Neural progenitor cell (in vitro differentiated cells): ENCODE measurements at regions not wholly inside any gene's neighbourhood (a gene's known extent, or its start where the extent isn't known, plus 50 kb on each side); places are given as distances from the start of the nearest gene placed in this dataset.

Experiments used
- DNase-seq: peaks from one replicate; pipeline ENCODE4 v3.0.0-alpha.2; 2016; ENCODE audit warnings: low spot score
- H2AFZ ChIP-seq: fragments of 200-600 bp; sonication (generic); replicated peaks from 2 replicates; pipeline ENCODE4 v1.6.1; 2016; ENCODE audit warnings: antibody characterized with exemption
- H3F3A ChIP-seq: fragments of 200-600 bp; sonication (generic); 2 replicates; pipeline ENCODE4 v1.6.1; 2016; ENCODE audit warnings: antibody characterized with exemption, low read depth
- H3K27ac ChIP-seq: fragments of 200-600 bp; sonication (generic); 2 replicates; pipeline ENCODE4 v1.5.1; 2016; ENCODE audit warnings: mild to moderate bottlenecking
- H3K27me3 ChIP-seq: fragments of 200-600 bp; sonication (generic); 2 replicates; pipeline ENCODE4 v1.6.1; 2016; ENCODE audit warnings: mild to moderate bottlenecking, moderate library complexity
- H3K36me3 ChIP-seq: fragments of 200-600 bp; sonication (generic); 2 replicates; pipeline ENCODE4 v1.5.1; 2016
- H3K4me1 ChIP-seq: fragments of 200-600 bp; sonication (generic); 2 replicates; pipeline ENCODE4 v1.6.1; 2016; ENCODE audit warnings: mixed run types
- H3K4me2 ChIP-seq: fragments of 200-600 bp; sonication (generic); 2 replicates; pipeline ENCODE4 v1.6.1; 2016
- H3K4me3 ChIP-seq: fragments of 200-600 bp; sonication (generic); 2 replicates; pipeline ENCODE4 v1.5.1; 2016
- H3K79me2 ChIP-seq: fragments of 200-600 bp; sonication (generic); 2 replicates; pipeline ENCODE4 v1.6.1; 2016; ENCODE audit warnings: low read depth
- H3K9ac ChIP-seq: fragments of 200-600 bp; sonication (generic); 2 replicates; pipeline ENCODE4 v1.6.1; 2016
- H3K9me3 ChIP-seq: fragments of 200-600 bp; sonication (generic); 2 replicates; pipeline ENCODE4 v1.5.1; 2016; ENCODE audit warnings: low read depth
- H4K20me1 ChIP-seq: fragments of 200-600 bp; sonication (generic); 2 replicates; pipeline ENCODE4 v1.6.1; 2016; ENCODE audit warnings: low read depth
- H3K27ac Mint-ChIP-seq: 3 replicates; pipeline ENCODE4 v1.8.0; 2021; ENCODE audit warnings: mixed read lengths
- H3K27me3 Mint-ChIP-seq: 2 replicates; pipeline ENCODE4 v1.8.0; 2022; ENCODE audit warnings: low read depth, mild to moderate bottlenecking, inconsistent platforms, moderate library complexity, mixed read lengths; ENCODE audit not compliant: insufficient read depth
- H3K36me3 Mint-ChIP-seq: 3 replicates; pipeline ENCODE4 v1.8.0; 2021; ENCODE audit warnings: mixed read lengths
- H3K4me1 Mint-ChIP-seq: 3 replicates; pipeline ENCODE4 v1.8.0; 2021; ENCODE audit warnings: mixed read lengths
- H3K4me3 Mint-ChIP-seq: 3 replicates; pipeline ENCODE4 v1.8.0; 2021; ENCODE audit warnings: mild to moderate bottlenecking, moderate library complexity, mixed read lengths
- H3K9me3 Mint-ChIP-seq: 3 replicates; pipeline ENCODE4 v1.8.0; 2020; ENCODE audit warnings: mixed read lengths
- EZH2 ChIP-seq: fragments of 200-600 bp; sonication (generic); IDR thresholded peaks from 2 replicates; pipeline ENCODE4 v1.6.1; 2017; ENCODE audit warnings: antibody characterized with exemption, mild to moderate bottlenecking, moderate library complexity
- EZH2phosphoT487 ChIP-seq: fragments of 200-600 bp; sonication (generic); IDR thresholded peaks from 2 replicates; pipeline ENCODE4 v1.6.1; 2017; ENCODE audit warnings: antibody characterized with exemption
- TF ChIP-seq, protein P1 (sequence below): fragments of 200-600 bp; sonication (generic); IDR thresholded peaks from 2 replicates; pipeline ENCODE4 v1.5.1; 2017; ENCODE audit warnings: antibody characterized with exemption, mild to moderate bottlenecking

DNA sequence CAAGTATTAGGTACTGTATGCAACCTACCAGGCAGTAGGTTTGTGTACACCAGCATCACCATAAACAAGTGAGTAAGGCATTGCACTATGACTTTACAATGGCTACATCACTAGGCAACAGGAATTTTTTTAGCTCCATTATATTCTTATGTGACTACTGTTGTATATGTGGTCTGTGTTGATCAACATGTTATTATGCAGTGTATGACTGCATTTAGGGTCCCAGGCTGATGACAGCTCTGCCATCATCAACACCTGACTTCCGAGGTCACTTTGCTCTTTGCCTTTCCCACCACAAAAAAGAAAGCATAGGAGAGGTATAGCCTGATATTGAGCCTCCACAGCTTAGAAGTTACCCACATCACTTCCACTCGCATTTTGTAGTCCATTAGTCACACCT lies 217.5 kb upstream of the PELI2 start:
- Mint-ChIP-seq H3K4me3 (no peak overlapping the region), H3K9me3 (no peaks in the 10 kb centered on the region), H3K27ac (no peak overlapping the region), H3K4me1 (peaks cover 26% of the 10 kb centered on the region), H3K27me3 (peaks cover 3% of the 10 kb centered on the region), H3K36me3 (no peaks in the 10 kb centered on the region)
- Histone ChIP-seq H3K36me3 (no peaks in the 10 kb centered on the region), H3K27ac (no peak overlapping the region), H3F3A (no peaks in the 10 kb centered on the region), H3K4me2 (no peak overlapping the region), H3K79me2 (no peaks in the 10 kb centered on the region), H2AFZ (no peak overlapping the region), H3K4me1 (peaks cover 4% of the 10 kb centered on the region), H4K20me1 (no peaks in the 10 kb centered on the region), H3K4me3 (no peak overlapping the region), H3K27me3 (no peaks in the 10 kb centered on the region), H3K9ac (no peak overlapping the region), H3K9me3 (no peaks in the 10 kb centered on the region)
- TF ChIP-seq EZH2phosphoT487, result no peak
- no peak for TF ChIP-seq EZH2
- TF ChIP-seq, protein P1, sequence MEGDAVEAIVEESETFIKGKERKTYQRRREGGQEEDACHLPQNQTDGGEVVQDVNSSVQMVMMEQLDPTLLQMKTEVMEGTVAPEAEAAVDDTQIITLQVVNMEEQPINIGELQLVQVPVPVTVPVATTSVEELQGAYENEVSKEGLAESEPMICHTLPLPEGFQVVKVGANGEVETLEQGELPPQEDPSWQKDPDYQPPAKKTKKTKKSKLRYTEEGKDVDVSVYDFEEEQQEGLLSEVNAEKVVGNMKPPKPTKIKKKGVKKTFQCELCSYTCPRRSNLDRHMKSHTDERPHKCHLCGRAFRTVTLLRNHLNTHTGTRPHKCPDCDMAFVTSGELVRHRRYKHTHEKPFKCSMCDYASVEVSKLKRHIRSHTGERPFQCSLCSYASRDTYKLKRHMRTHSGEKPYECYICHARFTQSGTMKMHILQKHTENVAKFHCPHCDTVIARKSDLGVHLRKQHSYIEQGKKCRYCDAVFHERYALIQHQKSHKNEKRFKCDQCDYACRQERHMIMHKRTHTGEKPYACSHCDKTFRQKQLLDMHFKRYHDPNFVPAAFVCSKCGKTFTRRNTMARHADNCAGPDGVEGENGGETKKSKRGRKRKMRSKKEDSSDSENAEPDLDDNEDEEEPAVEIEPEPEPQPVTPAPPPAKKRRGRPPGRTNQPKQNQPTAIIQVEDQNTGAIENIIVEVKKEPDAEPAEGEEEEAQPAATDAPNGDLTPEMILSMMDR, result no peak
- DNase-seq, result no peak

- no peak overlapping the region for H2AFZ ChIP-seq
- no peaks in the 10 kb centered on the region for H3K36me3 ChIP-seq
- no peaks in the 10 kb centered on the region for H3K79me2 ChIP-seq
- Mint-ChIP-seq H3K36me3 (no peaks in the 10 kb centered on the region), H3K4me1 (peaks cover 23% of the 10 kb centered on the region), H3K27me3 (peaks cover 3% of the 10 kb centered on the region), H3K9me3 (no peaks in the 10 kb centered on the region), H3K4me3 (no peak overlapping the region), H3K27ac (no peak overlapping the region)
- H3K4me3 ChIP-seq, result no peak overlapping the region
- no peak for DNase-seq
- no peak overlapping the region for H3K9ac ChIP-seq
- H3K9me3 ChIP-seq, result no peaks in the 10 kb centered on the region
- no peak overlapping the region for H3K27ac ChIP-seq
- H3K4me1 ChIP-seq, result no peaks in the 10 kb centered on the region
- H3F3A ChIP-seq, result no peaks in the 10 kb centered on the region
- no peak for TF ChIP-seq EZH2phosphoT487
- TF ChIP-seq, protein P1, result no peak
- TF ChIP-seq EZH2, result no peak
- no peaks in the 10 kb centered on the region for H3K27me3 ChIP-seq
- no peak overlapping the region for H3K4me2 ChIP-seq
- no peaks in the 10 kb centered on the region for H4K20me1 ChIP-seq
These were observed 216.9 kb upstream of the PELI2 start for GRCh38 chr14:55901291-55901690.

GRCh38 chr14:55902241-55902640 lies 216.0 kb upstream of the PELI2 start:
- no peaks in the 10 kb centered on the region for H3K9me3 ChIP-seq
- Mint-ChIP-seq H3K27me3 (no peaks in the 10 kb centered on the region), H3K4me3 (no peak overlapping the region), H3K36me3 (no peaks in the 10 kb centered on the region), H3K9me3 (peaks cover 5% of the 10 kb centered on the region), H3K4me1 (peaks cover 14% of the 10 kb centered on the region), H3K27ac (no peak overlapping the region)
- no peaks in the 10 kb centered on the region for H3K79me2 ChIP-seq
- no peaks in the 10 kb centered on the region for H3K4me1 ChIP-seq
- no peak overlapping the region for H3K27ac ChIP-seq
- H3K4me3 ChIP-seq, result no peak overlapping the region
- TF ChIP-seq, protein P1, result no peak
- TF ChIP-seq EZH2 (no peak), EZH2phosphoT487 (no peak)
- H3K9ac ChIP-seq, result no peak overlapping the region
- H2AFZ ChIP-seq, result no peak overlapping the region
- no peaks in the 10 kb centered on the region for H4K20me1 ChIP-seq
- no peaks in the 10 kb centered on the region for H3K36me3 ChIP-seq
- DNase-seq, result no peak
- no peaks in the 10 kb centered on the region for H3K27me3 ChIP-seq
- H3F3A ChIP-seq, result no peaks in the 10 kb centered on the region
- no peak overlapping the region for H3K4me2 ChIP-seq
